ENCODE measurements at regions not wholly inside any gene's neighbourhood (a gene's known extent, or its start where the extent isn't known, plus 50 kb on each side); places are given as distances from the start of the nearest gene placed in this dataset.
"Not testable (repeated sequence)": the region's sequence is repeated elsewhere in the genome, so short reads cannot be mapped to it uniquely, and the experiment has no call there.

DNA sequence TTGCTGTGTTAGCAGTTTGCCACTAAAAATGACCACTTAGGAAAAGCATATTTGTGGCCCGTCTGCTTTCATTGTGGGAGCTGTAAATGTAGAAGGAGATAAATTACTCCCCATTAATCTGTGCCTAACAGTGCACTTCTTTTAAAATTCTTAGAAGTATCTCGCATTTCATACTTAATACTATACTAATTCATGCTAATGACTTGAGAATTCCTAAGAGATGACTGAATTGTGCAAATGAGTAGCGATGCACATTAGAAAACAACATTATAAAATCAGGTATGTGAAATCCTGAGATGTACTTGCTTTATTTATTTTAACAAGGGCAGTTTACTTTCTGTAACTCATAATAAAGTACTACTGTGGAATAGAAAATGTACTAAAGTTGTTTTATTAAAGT, 494.6 kb upstream of the CHD1 start:
- intact Hi-C loops (cut with micrococcal nuclease); H3K9me3 Mint-ChIP-seq; H3K4me1 Mint-ChIP-seq (ENCODE audit: low read depth); H3K36me3 Mint-ChIP-seq (ENCODE audit: low read depth); H3K4me3 Mint-ChIP-seq; H3K27ac Mint-ChIP-seq; H3K27me3 Mint-ChIP-seq (ENCODE audit: insufficient read depth); DNase-seq (ENCODE audit: low spot score): not testable (repeated sequence)

DNA sequence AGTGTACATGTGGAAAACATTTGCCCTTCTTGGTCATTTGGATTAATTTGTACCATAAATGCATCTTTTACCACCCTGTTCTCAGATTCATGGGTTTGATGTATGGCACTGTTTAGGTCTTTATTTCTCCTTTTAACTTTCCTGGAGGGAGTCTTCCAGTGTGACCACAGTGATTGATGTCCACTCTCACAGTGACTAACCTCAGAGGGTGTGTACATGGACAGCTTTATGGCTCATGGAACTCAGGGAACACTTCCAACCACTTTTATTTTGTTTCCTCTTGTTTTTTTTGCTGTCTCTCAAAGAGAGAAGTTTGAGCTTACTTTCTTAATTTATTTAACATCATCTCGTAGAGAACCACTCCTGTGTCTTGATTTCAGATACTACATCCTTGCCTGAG, 489.8 kb upstream of the CHD1 start:
- H3K27ac Mint-ChIP-seq; H3K4me3 Mint-ChIP-seq; DNase-seq (ENCODE audit: low spot score); H3K9me3 Mint-ChIP-seq; H3K27me3 Mint-ChIP-seq (ENCODE audit: insufficient read depth); H3K4me1 Mint-ChIP-seq (ENCODE audit: low read depth); intact Hi-C loops (cut with micrococcal nuclease); H3K36me3 Mint-ChIP-seq (ENCODE audit: low read depth): not testable (repeated sequence)

DNA sequence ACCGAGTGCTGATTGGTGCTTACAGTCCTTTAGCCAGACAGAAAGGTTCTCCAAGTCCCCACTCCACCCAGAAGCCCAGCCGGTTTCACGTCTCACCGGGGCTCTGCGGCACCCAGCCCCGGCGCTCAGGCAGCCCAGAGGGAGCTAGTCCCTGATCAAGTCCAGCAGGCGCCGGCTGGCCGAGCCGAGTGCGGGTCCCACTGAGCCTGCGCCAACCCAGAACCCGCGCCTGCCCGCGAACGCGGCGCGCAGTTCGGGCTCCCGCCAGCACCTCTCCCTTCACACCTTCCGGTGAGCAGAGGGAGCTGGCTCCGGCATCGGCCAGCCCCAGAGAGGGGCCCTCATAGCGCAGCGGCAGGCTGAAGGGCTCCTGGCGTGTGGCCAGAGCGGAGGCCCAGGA, 481.6 kb upstream of the CHD1 start:
- H3K27me3 Mint-ChIP-seq (ENCODE audit: insufficient read depth); H3K4me1 Mint-ChIP-seq (ENCODE audit: low read depth); H3K36me3 Mint-ChIP-seq (ENCODE audit: low read depth); DNase-seq (ENCODE audit: low spot score); H3K27ac Mint-ChIP-seq; intact Hi-C loops (cut with micrococcal nuclease); H3K4me3 Mint-ChIP-seq; H3K9me3 Mint-ChIP-seq: not testable (repeated sequence)

DNA sequence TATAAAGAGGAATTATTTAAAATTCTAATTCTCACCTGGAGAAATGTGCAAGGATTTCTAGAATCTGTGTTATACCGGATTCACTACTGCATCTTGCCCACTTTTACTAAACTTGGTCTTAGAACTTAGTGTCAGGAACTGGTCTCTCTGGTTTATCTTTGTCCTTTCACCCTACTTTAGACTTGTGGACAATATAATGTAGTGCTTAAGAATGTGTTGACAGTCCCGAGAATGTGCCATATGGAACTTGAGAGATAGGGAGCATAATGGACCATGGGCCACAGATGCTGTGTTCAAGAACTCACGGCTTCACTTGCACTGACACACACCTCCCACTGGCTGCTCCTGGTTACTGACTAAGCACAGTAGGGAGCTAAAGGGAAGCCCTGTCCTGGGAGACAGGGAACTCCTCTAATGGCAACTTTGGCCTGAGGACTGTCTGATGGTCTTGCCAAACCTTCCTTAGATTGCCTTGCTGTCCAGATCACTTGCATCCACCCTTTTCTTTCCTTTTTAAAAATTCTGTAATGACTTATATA, 476.0 kb upstream of the CHD1 start:
- not testable (repeated sequence) for H3K4me1 Mint-ChIP-seq (ENCODE audit: low read depth)

GRCh38 chr5:99400571-99400970, 471.8 kb upstream of the CHD1 start:
- intact Hi-C loops (cut with micrococcal nuclease); DNase-seq (ENCODE audit: low spot score); H3K27ac Mint-ChIP-seq; H3K36me3 Mint-ChIP-seq (ENCODE audit: low read depth); H3K4me3 Mint-ChIP-seq; H3K27me3 Mint-ChIP-seq (ENCODE audit: insufficient read depth); H3K9me3 Mint-ChIP-seq; H3K4me1 Mint-ChIP-seq (ENCODE audit: low read depth): not testable (repeated sequence)

More for the DNA sequence above, 476.0 kb upstream of the CHD1 start:
- H3K27me3 Mint-ChIP-seq (ENCODE audit: insufficient read depth); H3K9me3 Mint-ChIP-seq; intact Hi-C loops (cut with micrococcal nuclease); DNase-seq (ENCODE audit: low spot score); H3K27ac Mint-ChIP-seq; H3K36me3 Mint-ChIP-seq (ENCODE audit: low read depth); H3K4me3 Mint-ChIP-seq: not testable (repeated sequence)

GRCh38 chr5:99398976-99399375, 470.2 kb upstream of the CHD1 start:
- Mint-ChIP-seq H3K9me3 (peaks cover 8% of the 10 kb centered on the region), H3K4me3 (no peak overlapping the region), H3K4me1 (ENCODE audit: low read depth) (no peaks in the 10 kb centered on the region), H3K27me3 (ENCODE audit: insufficient read depth) (no peaks in the 10 kb centered on the region), H3K27ac (no peak overlapping the region), H3K36me3 (ENCODE audit: low read depth) (no peaks in the 10 kb centered on the region)
- intact Hi-C loops (cut with micrococcal nuclease), result no loop called here
- DNase-seq (ENCODE audit: low spot score), result no peak

- H3K27me3 Mint-ChIP-seq (ENCODE audit: insufficient read depth), result no peaks in the 10 kb centered on the region
- no peaks in the 10 kb centered on the region for H3K36me3 Mint-ChIP-seq (ENCODE audit: low read depth)
- intact Hi-C loops (cut with micrococcal nuclease), result no loop called here
- H3K27ac Mint-ChIP-seq, result no peak overlapping the region
- H3K4me3 Mint-ChIP-seq, result no peak overlapping the region
- DNase-seq (ENCODE audit: low spot score), result no peak
- no peaks in the 10 kb centered on the region for H3K4me1 Mint-ChIP-seq (ENCODE audit: low read depth)
- H3K9me3 Mint-ChIP-seq, result peaks cover 9% of the 10 kb centered on the region
Observed at GRCh38 chr5:99386406-99387077, 457.7 kb upstream of the CHD1 start.

GRCh38 chr5:99379187-99379586, 450.4 kb upstream of the CHD1 start:
- no peaks in the 10 kb centered on the region for H3K27me3 Mint-ChIP-seq (ENCODE audit: insufficient read depth)
- peaks cover 9% of the 10 kb centered on the region for H3K9me3 Mint-ChIP-seq

GRCh38 chr5:99378443-99378842, 449.6 kb upstream of the CHD1 start:
- no peak for DNase-seq (ENCODE audit: low spot score)
- no peaks in the 10 kb centered on the region for H3K4me1 Mint-ChIP-seq (ENCODE audit: low read depth)
- no peaks in the 10 kb centered on the region for H3K36me3 Mint-ChIP-seq (ENCODE audit: low read depth)
- peaks cover 5% of the 10 kb centered on the region for H3K9me3 Mint-ChIP-seq
- H3K4me3 Mint-ChIP-seq, result no peak overlapping the region
- H3K27ac Mint-ChIP-seq, result no peak overlapping the region
- H3K27me3 Mint-ChIP-seq (ENCODE audit: insufficient read depth), result no peaks in the 10 kb centered on the region
- intact Hi-C loops (cut with micrococcal nuclease), result no loop called here

More at GRCh38 chr5:99379187-99379586, 450.4 kb upstream of the CHD1 start:
- Mint-ChIP-seq H3K36me3 (ENCODE audit: low read depth) (no peaks in the 10 kb centered on the region), H3K4me1 (ENCODE audit: low read depth) (no peaks in the 10 kb centered on the region), H3K4me3 (no peak overlapping the region), H3K27ac (no peak overlapping the region)
- no peak for DNase-seq (ENCODE audit: low spot score)
- intact Hi-C loops (cut with micrococcal nuclease), result no loop called here

GRCh38 chr5:99369797-99370593, 441.2 kb upstream of the CHD1 start:
- Mint-ChIP-seq H3K27ac (no peak overlapping the region), H3K4me3 (no peak overlapping the region), H3K9me3 (no peaks in the 10 kb centered on the region), H3K4me1 (ENCODE audit: low read depth) (no peaks in the 10 kb centered on the region), H3K27me3 (ENCODE audit: insufficient read depth) (no peaks in the 10 kb centered on the region), H3K36me3 (ENCODE audit: low read depth) (no peaks in the 10 kb centered on the region)
- no peak for DNase-seq (ENCODE audit: low spot score)
- intact Hi-C loops (cut with micrococcal nuclease), result no loop called here

GRCh38 chr5:99368726-99369125, 439.9 kb upstream of the CHD1 start:
- Mint-ChIP-seq H3K36me3 (ENCODE audit: low read depth) (no peaks in the 10 kb centered on the region), H3K27me3 (ENCODE audit: insufficient read depth) (no peaks in the 10 kb centered on the region), H3K9me3 (no peaks in the 10 kb centered on the region), H3K4me3 (no peak overlapping the region), H3K4me1 (ENCODE audit: low read depth) (no peaks in the 10 kb centered on the region), H3K27ac (no peak overlapping the region)
- intact Hi-C loops (cut with micrococcal nuclease), result no loop called here
- DNase-seq (ENCODE audit: low spot score), result no peak

DNA sequence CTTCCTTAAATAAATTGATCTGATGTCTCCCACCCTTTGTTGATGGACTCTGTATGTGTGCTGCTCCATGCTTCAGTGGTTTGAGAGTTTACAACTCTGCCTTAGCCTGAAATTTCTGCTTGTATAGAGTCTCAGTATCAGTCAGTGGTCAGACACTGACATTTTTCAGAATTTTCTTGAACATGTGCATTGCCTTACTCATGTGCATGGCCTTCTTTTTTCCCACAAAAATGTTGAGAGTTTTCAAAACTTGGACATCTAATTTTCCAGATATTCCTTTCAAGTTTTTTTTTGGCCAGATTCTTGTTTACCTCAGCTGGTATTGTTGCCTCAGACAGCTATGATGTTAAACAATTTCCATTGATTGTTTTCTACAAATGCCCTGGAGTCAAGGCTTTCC, 427.1 kb upstream of the CHD1 start:
- no peak overlapping the region for H3K4me3 Mint-ChIP-seq
- intact Hi-C loops (cut with micrococcal nuclease), result no loop called here
- H3K4me1 Mint-ChIP-seq (ENCODE audit: low read depth), result no peaks in the 10 kb centered on the region
- H3K36me3 Mint-ChIP-seq (ENCODE audit: low read depth), result no peaks in the 10 kb centered on the region
- H3K27ac Mint-ChIP-seq, result no peak overlapping the region
- no peak for DNase-seq (ENCODE audit: low spot score)
- H3K9me3 Mint-ChIP-seq, result no peaks in the 10 kb centered on the region
- no peaks in the 10 kb centered on the region for H3K27me3 Mint-ChIP-seq (ENCODE audit: insufficient read depth)

DNA sequence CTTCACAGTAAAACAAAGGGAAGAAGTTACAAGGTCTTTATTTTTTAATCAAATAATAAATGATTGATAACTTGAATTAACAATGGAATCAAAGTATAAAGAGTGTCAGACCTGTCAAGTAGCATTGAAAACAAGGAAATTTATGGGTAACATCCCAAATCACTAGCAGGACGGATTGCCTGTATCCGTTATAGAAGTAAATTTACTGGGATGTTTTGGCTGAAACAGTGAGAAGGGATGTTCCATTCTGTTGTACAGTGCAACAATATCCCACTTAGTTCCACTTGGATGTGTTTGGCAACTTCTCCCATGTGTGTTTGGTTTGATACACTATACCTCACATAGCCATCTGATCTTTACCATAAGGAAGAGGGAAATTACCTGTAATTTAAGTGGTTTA, 421.0 kb upstream of the CHD1 start:
- DNase-seq (ENCODE audit: low spot score), result no peak
- no peaks in the 10 kb centered on the region for H3K27me3 Mint-ChIP-seq (ENCODE audit: insufficient read depth)
- H3K36me3 Mint-ChIP-seq (ENCODE audit: low read depth), result no peaks in the 10 kb centered on the region
- H3K9me3 Mint-ChIP-seq, result no peaks in the 10 kb centered on the region
- H3K4me3 Mint-ChIP-seq, result no peak overlapping the region
- intact Hi-C loops (cut with micrococcal nuclease), result no loop called here
- H3K27ac Mint-ChIP-seq, result no peak overlapping the region
- no peaks in the 10 kb centered on the region for H3K4me1 Mint-ChIP-seq (ENCODE audit: low read depth)

Data from activated T-helper 1 cell treated with anti-CD3 and anti-CD28 coated beads, Interleukin-12 subunit alpha, Interleukin-12 subunit beta, Interleukin-2, Interleukin-4 antibody, amounts not matched to agents 30 ng/mL and 10 ng/mL and 1 ng/mL, durations not matched to agents 14 hours and 24 hours and 36 hours (primary cell).